Testis (tissue), 2 donors: ENCODE measurements at regions not wholly inside any gene's neighbourhood (a gene's known extent, or its start where the extent isn't known, plus 50 kb on each side); places are given as distances from the start of the nearest gene placed in this dataset.
"Not testable (repeated sequence)": the region's sequence is repeated elsewhere in the genome, so short reads cannot be mapped to it uniquely, and the experiment has no call there.

ENCODE experiments used
- DNase-seq: peaks from one replicate; pipeline ENCODE4 v3.0.0-alpha.2; 2019
- H3K27ac ChIP-seq, 2 donors: fragments of 200-600 bp; sonication (generic); one replicate each; pipeline ENCODE4 v1.5.1; 2019
- H3K27me3 ChIP-seq: fragments of 200-600 bp; sonication (generic); one replicate; pipeline ENCODE4 v1.5.1; 2019
- H3K36me3 ChIP-seq: fragments of 200-600 bp; sonication (generic); one replicate; pipeline ENCODE4 v1.5.1; 2017; ENCODE audit warnings: low read depth; ENCODE audit errors: missing control alignments
- H3K4me1 ChIP-seq: fragments of 200-600 bp; sonication (generic); one replicate; pipeline ENCODE4 v1.5.1; 2019
- H3K4me3 ChIP-seq, 2 donors: fragments of 200-600 bp; sonication (generic); one replicate each; pipeline ENCODE4 v1.5.1; 2017 to 2019
- H3K9me3 ChIP-seq: fragments of 200-600 bp; sonication (generic); one replicate; pipeline ENCODE4 v1.5.1; 2017
- CTCF ChIP-seq, 3 experiments: fragments of 450-650 bp in 2 of 3; fragments of 200-600 bp in 1 of 3; sonication (generic) in 1 of 3; IDR thresholded peaks; one replicate each; pipeline ENCODE4 v1.5.1; 2016 to 2019; ENCODE audit warnings: antibody characterized with exemption in 3 of 3, mild to moderate bottlenecking in 2 of 3, moderate library complexity in 1 of 3
- POLR2A ChIP-seq: fragments of 450-650 bp; IDR thresholded peaks from one replicate; pipeline ENCODE4 v1.6.1; 2017; ENCODE audit warnings: antibody characterized with exemption, mild to moderate bottlenecking, moderate library complexity
- WGBS, 2 donors: methylation state at CpG; one replicate each; pipeline ENCODE4 v1.1.5; 2018; 5-methylcytosine and 5-hydroxymethylcytosine counted together
- intact Hi-C: fragments of 100-400 bp; cut with DNase I; formaldehyde crosslinking; loops from one replicate; pipeline ENCODE4 v1.15.1; 2023; ENCODE audit warnings: low total_unique reads

DNA sequence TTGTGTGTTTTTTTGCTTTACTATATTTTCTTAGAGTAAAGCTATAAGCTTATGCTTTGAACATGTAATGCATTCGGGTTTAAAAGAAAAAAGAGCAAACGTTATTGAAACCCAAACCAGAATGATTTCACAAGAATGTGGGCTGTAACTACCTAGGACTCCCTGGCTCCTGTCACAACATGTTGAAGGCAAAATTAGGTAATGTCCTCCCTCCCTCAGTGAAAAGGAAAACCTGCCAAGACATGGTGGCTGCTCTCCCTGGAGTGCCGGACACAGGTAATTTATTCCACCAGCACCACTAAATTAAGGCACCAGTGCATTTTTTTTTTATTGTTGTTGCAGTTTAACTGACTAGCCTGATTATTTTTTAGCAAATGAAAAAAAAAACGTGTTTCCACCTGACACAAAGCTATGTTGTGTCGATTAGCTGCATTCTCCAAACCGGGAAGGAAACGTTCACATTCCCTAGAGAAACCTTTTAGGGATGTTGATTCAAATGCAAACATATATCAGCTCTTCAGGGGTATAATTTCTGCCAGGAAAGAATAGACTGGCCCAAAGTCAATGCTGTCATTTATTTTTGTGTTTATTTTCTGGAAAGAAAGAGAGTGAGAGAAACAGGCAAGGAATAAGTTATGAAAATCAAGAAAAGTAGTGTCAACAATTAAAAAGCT, 134.6 kb downstream of the CCDC34 start:
- no peak for DNase-seq
- no peaks in the 10 kb centered on the region for H3K27me3 ChIP-seq
- H3K27ac ChIP-seq = no peak overlapping the region
- H3K4me3 ChIP-seq = no peak overlapping the region
- intact Hi-C loops = no loop called here
- no peaks in the 10 kb centered on the region for H3K36me3 ChIP-seq
- no peaks in the 10 kb centered on the region for H3K4me1 ChIP-seq
- WGBS, 2 donors = 64 to 71% methylated on average over 7 of the region's 7 CpGs
- H3K9me3 ChIP-seq = no peaks in the 10 kb centered on the region
- TF ChIP-seq POLR2A = no peak
- TF ChIP-seq CTCF (IDR thresholded peaks at IDR 0.05) = no peak

DNA sequence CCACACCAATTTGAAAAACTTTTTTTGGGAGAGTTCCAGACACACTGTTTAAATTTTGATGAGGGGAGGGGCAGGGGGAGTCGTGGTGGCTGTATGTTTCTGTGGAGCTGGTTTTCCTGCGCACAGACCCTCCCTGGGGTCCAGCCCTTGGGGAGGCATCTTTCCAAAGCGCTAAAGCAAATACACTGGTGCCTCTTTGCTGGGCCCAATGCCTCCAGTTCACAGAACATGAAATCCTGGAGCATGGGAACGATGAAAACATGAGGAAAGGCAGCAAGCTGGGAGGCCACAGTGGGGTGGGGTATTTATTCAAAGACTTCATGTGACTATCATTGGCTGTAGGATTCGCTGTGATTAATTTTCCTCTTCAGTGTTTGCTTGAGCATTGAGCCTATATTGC, 135.3 kb downstream of the CCDC34 start:
- intact Hi-C loops = no loop called here
- Histone ChIP-seq H3K36me3 (no peaks in the 10 kb centered on the region), H3K4me3 (no peak overlapping the region), H3K9me3 (no peaks in the 10 kb centered on the region), H3K27ac (no peak overlapping the region), H3K4me1 (no peaks in the 10 kb centered on the region), H3K27me3 (no peaks in the 10 kb centered on the region)
- no peak for TF ChIP-seq CTCF (IDR thresholded peaks at IDR 0.05)
- no peak for TF ChIP-seq POLR2A
- DNase-seq = no peak
- 65 to 74% methylated on average over 5 of the region's 5 CpGs for WGBS, 2 donors

GRCh38 chr11:27219487-27220039, 143.5 kb downstream of the CCDC34 start:
- H3K27me3 ChIP-seq, H3K36me3 ChIP-seq, intact Hi-C loops, H3K27ac ChIP-seq, DNase-seq, H3K4me3 ChIP-seq, H3K9me3 ChIP-seq: not testable (repeated sequence)
- peaks cover 24% of the 10 kb centered on the region for H3K4me1 ChIP-seq
- WGBS, 2 donors = 90 to 98% methylated on average over 7 to 11 of the region's 24 CpGs

DNA sequence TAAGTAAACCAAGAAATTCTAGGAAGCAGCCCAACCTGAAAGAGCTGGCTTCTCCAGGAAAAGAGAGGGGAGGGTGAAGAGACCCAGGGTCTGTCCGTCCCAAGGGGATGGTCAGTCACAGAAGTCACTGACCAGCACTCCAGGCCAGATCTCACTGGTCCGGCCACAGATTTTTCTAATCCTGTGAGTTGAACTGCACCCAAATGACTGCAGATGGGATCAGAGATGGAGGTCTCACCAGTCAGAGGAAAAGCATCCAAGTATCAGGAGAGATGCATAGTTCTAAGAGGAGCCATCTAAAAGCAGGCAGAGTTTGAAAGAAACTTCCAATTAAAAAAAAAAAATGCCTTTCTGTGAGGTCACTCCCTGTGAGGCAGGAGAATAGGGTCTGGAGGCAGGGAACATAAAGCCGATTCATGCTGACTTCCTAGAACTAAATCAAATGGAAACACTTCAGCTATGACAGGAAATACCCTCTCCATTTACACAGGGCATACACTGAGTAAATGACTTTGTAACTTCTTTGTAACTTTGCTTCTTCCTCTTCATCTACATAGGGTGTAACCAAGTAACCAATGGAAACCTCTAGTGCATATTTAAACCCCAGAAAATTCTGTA, 144.5 kb downstream of the CCDC34 start:
- no peaks in the 10 kb centered on the region for H3K27me3 ChIP-seq
- TF ChIP-seq POLR2A (no peak), CTCF (IDR thresholded peaks at IDR 0.05) (no peak)
- intact Hi-C loops = no loop called here
- DNase-seq = no peak
- peaks cover 24% of the 10 kb centered on the region for H3K4me1 ChIP-seq
- H3K36me3 ChIP-seq = no peaks in the 10 kb centered on the region
- WGBS, 2 donors = 44 to 54% methylated on average over 3 of the region's 3 CpGs
- H3K27ac ChIP-seq = peak overlapping the region in 1 of 2 donors; percentile 1
- no peaks in the 10 kb centered on the region for H3K9me3 ChIP-seq
- no peak overlapping the region for H3K4me3 ChIP-seq

DNA sequence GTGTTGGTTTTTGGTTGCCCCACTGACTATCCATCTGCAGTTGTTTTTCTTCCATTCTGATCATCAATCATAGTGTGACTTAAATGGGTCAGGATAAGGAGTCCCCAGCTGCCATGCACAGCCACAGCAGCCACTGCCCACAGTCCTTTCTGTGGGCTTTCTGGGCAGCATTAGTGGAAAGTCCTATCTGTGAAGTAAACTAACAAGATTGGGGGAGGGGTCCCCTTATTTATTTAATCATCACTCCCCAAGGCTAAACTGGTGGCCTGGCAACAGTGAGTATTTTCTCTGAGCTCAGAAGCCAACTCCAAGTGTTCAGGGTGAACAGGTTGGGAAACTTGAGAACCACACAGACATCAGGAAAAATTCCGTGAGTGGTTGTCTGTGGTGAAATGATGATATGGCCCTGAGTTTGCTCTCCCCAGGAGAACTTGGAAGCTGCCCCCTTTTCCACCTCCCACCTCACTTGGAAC, 145.0 kb downstream of the CCDC34 start:
- Histone ChIP-seq H3K4me1 (peaks cover 24% of the 10 kb centered on the region), H3K36me3 (no peaks in the 10 kb centered on the region), H3K9me3 (no peaks in the 10 kb centered on the region), H3K27ac (peak overlapping the region in 1 of 2 donors; percentile 1), H3K27me3 (no peaks in the 10 kb centered on the region), H3K4me3 (no peak overlapping the region)
- DNase-seq = no peak
- 36 to 53% methylated on average over 1 of the region's 1 CpG for WGBS, 2 donors
- intact Hi-C loops = no loop called here
- TF ChIP-seq POLR2A (no peak), CTCF (IDR thresholded peaks at IDR 0.05) (no peak)
